ENCODE measurements at regions not wholly inside any gene's neighbourhood (a gene's known extent, or its start where the extent isn't known, plus 50 kb on each side); places are given as distances from the start of the nearest gene placed in this dataset.

- TF ChIP-seq EZH2phosphoT487 (IDR thresholded peaks at IDR 0.05; ENCODE audit: borderline replicate concordance) (no peak), ZBTB33 (IDR thresholded peaks at IDR 0.05; ENCODE audit: extremely low read depth, insufficient replicate concordance, low read length) (no peak), FOSL1 (IDR thresholded peaks at IDR 0.05; ENCODE audit: low read depth) (no peak), EZH2 (IDR thresholded peaks at IDR 0.05) (no peak), MAX (IDR thresholded peaks at IDR 0.05) (no peak), SRF (IDR thresholded peaks at IDR 0.05; ENCODE audit: low read depth) (no peak), YY1 (IDR thresholded peaks at IDR 0.05; ENCODE audit: extremely low read depth, insufficient replicate concordance, low read depth, low read length) (no peak), CEBPB (IDR thresholded peaks at IDR 0.05; ENCODE audit: low read depth) (no peak), POLR2AphosphoS5 (IDR thresholded peaks at IDR 0.05; ENCODE audit: low read depth, low read length) (no peak), SIN3A (IDR thresholded peaks at IDR 0.05; ENCODE audit: low read depth) (no peak), EGR1 (IDR thresholded peaks at IDR 0.05; ENCODE audit: low read depth) (no peak), ZFX (IDR thresholded peaks at IDR 0.05) (no peak), ZNF274 (IDR thresholded peaks at IDR 0.05; ENCODE audit: low read depth, low read length) (no peak)
- Histone ChIP-seq H3K36me3 (ENCODE audit: control insufficient read depth in 1 of 2, insufficient read depth in 2 of 2, low read length in 2 of 2) (peaks cover 0 to 14% of the 10 kb centered on the region in 2 experiments; a peak in 2 of 4 replicates), H4K20me1 (ENCODE audit: insufficient read depth) (no peaks in the 10 kb centered on the region), H2AFZ (ENCODE audit: low read depth, low read length, poor library complexity, severe bottlenecking) (no peak overlapping the region), H3K9me3 (ENCODE audit: control insufficient read depth in 1 of 2, insufficient read depth in 1 of 2, low read depth in 1 of 2, low read length in 2 of 2) (no peaks in the 10 kb centered on the region), H3K4me1 (ENCODE audit: control insufficient read depth in 1 of 2, insufficient read depth in 2 of 2, low read length in 2 of 2) (peaks cover 3 to 5% of the 10 kb centered on the region in 2 experiments; a peak in 3 of 4 replicates), H3K4me2 (ENCODE audit: low read length) (no peak overlapping the region), H3K27ac (ENCODE audit: low read depth, low read length) (no peak overlapping the region), H3K79me2 (ENCODE audit: insufficient read depth, low read length) (no peaks in the 10 kb centered on the region), H3K9me2 (ENCODE audit: insufficient read depth) (no peaks in the 10 kb centered on the region), H3K9ac (ENCODE audit: low read length) (no peak overlapping the region), H3K27me3 (ENCODE audit: insufficient read depth, low read length) (no peaks in the 10 kb centered on the region), H3K4me3 (replicated peaks in 1 of 2; ENCODE audit: low read depth in 1 of 2, low read length in 2 of 2) (no peak overlapping the region)
- BruUV-seq (replicated peaks) = no TSS peak
- intact Hi-C loops (cut with micrococcal nuclease) = no loop called here
- no peak for DNase-seq (ENCODE audit: low read depth, low spot score)
- ChIA-PET POLR2A (no interaction called here), RAD21 (ENCODE audit: low non-redundant PET in 1 of 2, low total read pairs in 2 of 2, uncharacterized antibody in 2 of 2, unreplicated experiment in 2 of 2) (no interaction called here), CTCF (interaction anchor here (0.5 kb wide), 1 partner anchor 27 kb away, joined by 7 read pairs; no protein-coding TSS in a partner anchor)
- ATAC-seq = no peak
Measured at GRCh38 chr12:124416516-124417395, 121.9 kb downstream of the RFLNA start.
